GM18861 (cell line): ENCODE measurements at regions not wholly inside any gene's neighbourhood (a gene's known extent, or its start where the extent isn't known, plus 50 kb on each side); places are given as distances from the start of the nearest gene placed in this dataset.

Experiments used
- ATAC-seq: cut with Tn5 transposase; IDR thresholded peaks from one replicate; pipeline ENCODE4 v1.9.1; 2021; ENCODE audit not compliant: unreplicated experiment

DNA sequence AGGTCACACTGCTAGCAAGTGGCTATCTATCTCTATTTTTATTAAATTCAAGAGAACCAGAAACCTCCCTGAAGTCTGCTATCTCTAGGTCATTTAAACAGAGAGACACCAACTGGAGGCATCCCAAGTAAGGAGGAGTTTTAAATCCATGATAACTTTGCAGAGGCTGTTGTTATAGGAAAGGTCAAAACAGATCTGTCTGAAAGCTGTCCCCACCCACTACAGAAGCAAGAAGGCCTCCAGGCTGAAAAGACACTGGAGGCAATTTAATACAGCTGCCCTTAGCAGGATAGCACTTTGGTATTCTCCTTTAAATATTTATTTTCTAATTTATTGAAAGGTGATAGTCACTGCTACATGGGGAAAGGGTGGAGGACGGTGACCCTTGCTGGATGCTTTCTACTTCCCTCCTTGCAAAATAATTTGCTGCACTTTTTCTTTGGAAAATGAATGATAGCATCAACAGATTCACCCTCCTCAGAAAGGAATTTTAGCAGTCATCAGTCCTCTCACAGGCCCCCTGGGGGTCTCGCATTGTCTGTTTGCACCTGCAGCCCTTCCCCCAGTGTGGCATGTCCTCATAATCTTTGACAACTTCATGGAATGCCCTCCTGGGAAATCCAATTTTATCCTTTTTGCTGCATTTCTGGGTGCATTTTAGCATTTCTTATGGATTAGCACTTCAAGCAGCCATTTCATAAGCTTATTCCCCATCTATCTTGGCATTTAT, 429.5 kb upstream of the TNP1 start:
- ATAC-seq: no peak

DNA sequence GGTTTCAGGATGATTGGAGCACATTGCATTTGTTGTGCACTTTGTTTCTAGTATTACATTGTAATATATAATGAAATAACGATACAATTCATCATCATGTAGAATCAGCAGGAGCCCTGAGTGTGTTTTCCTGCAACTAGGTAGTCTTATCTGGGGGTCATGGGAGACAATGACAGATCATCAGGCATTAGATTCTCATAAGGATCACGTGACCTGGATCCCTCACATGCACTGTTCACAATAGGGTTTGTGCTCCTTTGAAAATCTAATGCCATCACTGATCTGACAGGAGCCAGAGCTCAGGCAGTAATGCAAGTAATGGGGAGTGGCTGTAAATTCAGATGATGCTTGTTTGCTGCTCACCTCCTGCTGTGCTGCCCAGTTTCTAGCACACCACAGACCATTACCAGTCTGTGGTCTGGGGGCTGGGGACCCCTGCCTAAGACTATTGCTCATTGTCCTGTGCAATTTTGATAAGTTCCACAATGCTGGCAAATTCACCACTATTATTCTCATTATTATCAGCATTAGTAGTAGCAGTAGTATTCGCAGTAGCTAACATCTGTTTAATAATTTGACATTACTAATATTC, 428.7 kb upstream of the TNP1 start:
- ATAC-seq: no peak

DNA sequence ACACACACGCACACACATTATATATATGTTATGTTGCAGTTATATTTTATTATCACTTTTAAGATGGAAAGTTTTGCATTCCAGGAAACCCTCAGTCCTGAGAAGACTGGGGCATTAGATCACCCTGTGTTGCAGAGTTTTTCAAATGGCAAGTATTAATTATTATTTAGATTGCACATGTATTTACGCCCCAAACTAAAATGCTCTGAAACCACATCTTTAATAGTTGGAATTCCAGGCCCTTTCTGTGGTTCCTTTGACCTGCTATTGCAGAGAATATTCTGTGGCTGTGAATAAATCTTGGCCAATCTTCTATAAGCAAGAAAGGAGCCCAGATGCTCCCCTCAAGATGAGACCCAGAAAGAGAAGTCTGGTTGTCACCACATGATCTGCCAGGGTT, 427.0 kb upstream of the TNP1 start:
- ATAC-seq: no peak

DNA sequence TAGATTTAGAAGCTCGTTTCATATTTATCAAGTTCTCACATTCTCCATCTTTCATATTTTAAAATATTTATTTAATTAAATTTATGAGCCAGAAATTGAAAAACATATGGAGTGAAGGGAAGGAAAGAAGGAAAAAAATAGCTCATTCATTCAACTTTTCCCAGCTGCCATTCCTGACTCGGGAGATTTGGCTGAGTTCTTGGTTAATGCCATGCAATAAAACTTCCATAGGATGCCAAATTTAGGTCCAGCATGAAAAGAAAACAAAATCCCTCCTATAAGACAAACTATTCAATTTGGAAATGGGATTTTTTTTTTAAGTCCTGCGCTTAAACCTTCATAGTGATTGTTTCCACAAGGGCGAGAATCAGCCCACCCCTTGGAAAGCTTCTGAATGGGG, 426.1 kb upstream of the TNP1 start:
- ATAC-seq: no peak

GRCh38 chr2:217283460-217283859, 423.6 kb upstream of the TNP1 start:
- no peak for ATAC-seq

GRCh38 chr2:217282531-217282930, 422.7 kb upstream of the TNP1 start:
- ATAC-seq: no peak

DNA sequence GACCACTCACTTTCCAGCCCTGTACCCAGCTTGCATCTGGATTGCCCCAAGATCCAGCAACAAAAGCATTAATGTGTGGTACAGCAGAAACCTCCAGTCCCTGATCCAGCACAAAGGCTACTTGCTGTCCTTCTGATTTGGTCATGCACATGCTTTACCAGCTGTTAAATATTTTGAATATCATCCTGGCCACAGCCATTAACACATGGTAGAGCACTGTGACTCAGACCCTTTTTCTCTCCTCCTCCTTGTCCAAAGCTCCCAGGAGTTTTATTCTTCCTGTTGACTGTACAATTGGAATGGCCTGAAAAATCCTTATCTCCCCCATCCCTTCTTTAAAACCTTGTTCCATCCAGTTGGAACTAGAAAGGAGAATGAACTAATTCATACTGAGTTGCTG, 419.7 kb upstream of the TNP1 start:
- ATAC-seq: no peak

- no peak for ATAC-seq
Measured at GRCh38 chr2:217279140-217279539, 419.3 kb upstream of the TNP1 start.

GRCh38 chr2:217277646-217278398, 418.0 kb upstream of the TNP1 start:
- ATAC-seq: no peak

DNA sequence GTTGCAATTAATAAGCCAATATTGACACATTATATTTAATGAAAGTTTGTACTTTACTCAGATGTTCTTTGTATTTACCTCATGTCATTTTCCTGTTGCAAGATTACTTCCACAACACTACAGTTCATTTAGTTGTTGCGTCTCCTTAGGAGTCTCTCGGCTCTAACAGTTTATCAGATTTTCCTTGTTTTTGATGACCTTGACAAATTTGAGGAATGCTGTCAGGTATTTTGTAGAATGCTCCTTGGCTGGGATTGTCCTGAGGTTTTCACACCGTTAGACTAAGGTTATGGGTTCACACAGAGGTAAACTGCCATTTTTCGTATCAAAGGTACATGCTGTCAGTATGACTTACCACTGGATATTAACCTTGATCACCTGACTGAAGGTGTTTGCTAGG, 416.6 kb upstream of the TNP1 start:
- no peak for ATAC-seq

GRCh38 chr2:217275091-217275490, 415.2 kb upstream of the TNP1 start:
- ATAC-seq: no peak

DNA sequence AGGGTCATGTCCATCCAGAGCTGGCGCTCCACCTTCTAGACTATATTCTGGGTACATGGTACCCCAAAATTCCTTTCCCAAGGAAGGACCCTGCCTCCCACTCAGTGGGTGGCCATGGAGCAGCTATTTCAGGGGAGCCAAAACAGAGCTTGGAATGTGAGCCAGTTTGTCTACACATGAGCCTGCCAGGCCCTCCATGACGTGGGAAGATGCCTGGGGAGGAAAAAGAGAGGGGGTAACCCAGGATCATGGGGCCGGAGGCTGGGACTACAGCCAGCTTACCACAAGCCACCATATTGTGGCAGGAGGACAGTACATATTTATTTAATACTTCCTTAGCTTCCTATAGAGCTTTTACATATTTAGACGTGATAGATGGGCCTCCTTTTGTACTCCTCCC, 414.7 kb upstream of the TNP1 start:
- ATAC-seq: no peak

DNA sequence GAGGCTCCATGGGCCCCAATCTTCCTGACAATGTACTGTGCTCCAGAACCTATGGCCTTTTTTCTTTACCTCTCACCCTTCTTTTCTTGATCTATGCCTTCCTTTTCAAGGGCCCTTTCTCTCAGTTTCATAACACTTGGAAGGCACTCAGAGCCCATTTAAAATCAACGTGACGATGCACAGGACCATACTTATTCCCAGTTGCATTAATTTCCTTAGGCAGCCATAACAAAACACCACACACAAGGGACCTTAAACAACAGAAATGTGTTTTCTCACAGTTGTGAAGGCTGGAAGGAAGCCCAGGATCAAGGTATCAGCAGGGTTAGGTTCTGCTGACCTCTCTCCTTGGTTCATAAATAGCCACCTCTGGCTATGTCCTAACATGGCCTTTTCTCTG, 414.0 kb upstream of the TNP1 start:
- no peak for ATAC-seq

DNA sequence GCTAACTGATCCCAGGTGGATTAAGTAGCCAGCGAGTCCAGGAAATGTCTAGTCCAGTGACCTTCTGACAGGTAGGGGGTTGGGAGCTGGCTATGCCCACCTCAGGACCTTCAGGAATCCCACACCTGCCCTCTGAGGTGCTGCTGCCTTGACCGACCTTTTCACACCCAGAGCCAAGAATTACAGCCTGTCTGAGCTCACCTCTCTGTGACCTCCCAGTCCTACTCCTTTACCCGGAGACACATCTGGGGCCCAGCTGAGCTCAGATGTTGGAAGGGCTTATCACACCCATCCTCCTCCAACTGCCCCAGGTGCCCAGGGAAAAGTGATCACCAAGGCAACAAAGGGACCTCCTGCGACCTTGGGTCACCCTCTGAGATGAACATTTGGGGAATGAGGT, 413.3 kb upstream of the TNP1 start:
- ATAC-seq: no peak

DNA sequence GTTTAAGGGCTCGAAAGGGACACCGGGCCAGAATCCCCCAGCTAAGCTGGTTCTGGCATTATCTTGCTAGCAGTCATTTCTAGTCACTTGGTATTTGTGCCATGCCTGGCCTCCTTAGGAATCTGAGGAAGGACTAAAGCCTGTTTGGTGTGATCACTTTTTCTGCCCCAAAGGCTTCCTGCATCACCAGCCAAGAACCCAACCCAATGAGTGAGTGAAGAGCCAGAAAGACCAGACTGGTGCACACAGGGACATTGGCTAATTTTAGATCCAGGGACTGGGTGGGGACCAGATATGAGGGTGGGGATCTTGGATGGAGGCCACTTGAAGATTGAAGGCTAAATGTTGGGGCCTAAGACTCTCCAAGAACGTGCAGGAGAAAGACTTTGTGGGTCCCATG, 411.9 kb upstream of the TNP1 start:
- ATAC-seq: no peak

DNA sequence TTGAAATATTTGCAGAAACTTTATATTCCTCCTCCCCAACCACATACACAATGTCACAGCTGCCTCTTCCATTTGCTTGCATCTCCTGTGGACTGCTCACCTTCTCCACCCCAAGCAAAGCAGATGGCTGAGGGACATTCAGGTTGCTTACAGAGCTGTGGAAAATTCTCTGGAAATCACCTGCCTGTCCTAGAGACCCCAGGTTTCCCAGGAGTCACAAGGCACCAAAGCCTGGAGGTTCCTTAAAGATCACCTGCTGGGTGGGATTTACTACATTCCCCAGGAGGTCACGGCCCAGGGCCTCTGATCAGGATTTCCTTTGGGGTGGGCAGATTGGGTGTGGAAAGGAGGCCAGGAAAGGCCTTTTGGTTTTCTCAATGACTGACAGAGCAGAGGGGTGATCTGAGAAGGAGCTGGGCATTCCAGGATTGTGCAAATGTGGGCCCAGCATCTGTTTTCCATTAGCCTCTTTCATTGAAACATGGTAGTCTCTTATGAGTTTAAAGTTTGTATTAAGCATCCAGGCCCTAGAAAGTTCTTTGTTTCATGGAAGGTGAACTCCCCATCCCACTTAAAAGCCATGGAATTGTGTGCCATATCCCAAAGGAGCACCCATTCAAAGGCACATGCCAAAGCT, 410.7 kb upstream of the TNP1 start:
- ATAC-seq: no peak

GRCh38 chr2:217269701-217270484, 410.0 kb upstream of the TNP1 start:
- ATAC-seq: no peak

DNA sequence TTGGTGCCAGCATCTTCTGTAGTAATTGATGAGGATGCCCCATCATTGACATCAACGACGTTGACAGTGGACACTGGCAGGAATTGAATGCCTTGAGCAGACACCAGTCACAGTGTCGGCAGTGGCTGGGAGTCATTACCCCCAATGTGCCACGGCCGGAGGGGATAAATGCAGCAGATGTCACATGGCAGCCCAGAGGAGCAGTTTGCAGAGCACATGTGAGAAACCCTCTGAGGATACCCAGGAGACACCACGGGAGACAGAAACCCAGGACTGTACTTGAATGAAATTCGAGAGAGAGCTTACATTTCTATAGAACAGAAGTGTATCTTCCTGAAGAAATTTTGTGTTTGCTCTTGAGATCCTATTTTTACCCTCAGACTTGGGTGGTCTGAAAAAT, 409.1 kb upstream of the TNP1 start:
- ATAC-seq: no peak

DNA sequence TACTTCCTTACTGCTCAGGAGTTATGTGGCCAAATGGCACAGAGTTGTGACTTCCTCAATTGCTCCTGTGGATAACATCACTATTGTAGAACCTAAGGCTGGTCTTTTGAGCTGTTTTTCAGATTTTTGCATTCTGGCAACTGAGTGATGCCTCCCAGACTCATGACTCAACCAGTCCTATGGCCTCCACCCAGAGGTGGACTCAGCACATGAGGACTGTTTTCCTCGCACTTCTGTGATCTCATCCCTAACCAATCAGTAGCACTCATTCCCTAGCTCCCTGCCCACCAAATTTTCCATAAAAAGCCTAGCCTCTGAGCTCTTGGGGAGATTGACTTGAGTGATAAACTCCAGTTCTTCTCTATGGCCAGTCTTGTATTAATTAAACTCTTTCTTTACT, 407.9 kb upstream of the TNP1 start:
- ATAC-seq: no peak

GRCh38 chr2:217263756-217264155, 403.9 kb upstream of the TNP1 start:
- no peak for ATAC-seq

DNA sequence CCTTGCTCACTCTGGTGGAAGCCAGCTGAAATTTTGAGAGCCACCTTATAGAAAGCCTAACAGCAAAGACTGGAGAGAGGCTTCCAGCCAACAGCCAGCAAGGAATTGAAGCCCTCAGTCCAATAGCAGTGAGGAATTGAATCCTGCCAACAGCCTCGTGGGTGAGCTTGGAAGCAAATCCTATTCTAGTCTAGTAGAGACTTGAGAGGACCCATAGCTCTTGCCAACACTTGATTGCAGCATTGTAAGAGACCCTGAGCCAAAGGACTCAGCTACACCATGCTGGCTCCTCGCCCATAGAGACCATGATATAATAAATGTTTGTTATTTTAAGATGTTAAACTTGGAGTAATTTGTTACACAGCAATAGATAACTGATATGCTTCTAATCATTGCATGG, 403.0 kb upstream of the TNP1 start:
- ATAC-seq: no peak
